ENCODE measurements at regions not wholly inside any gene's neighbourhood (a gene's known extent, or its start where the extent isn't known, plus 50 kb on each side); places are given as distances from the start of the nearest gene placed in this dataset.

DNA sequence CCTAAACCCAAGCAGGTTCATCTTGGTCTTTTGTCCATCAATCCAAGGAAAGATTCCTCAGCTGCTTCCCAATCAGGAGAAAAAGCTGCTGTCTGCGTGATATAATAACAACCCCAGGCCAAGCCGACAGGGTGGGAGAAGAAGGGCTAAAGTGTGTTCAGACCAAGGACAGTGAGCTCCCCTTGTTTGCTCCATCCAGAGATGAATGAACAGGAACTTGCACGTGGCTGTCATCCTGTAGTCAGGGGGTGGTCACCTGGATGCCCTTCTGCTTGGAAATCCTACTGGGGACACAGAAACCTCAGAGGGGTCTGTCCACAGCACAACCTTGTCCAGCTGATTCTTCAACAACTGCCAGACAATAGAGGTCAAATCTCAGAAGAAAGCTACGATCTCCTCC lies 414.5 kb downstream of the SOX9 start:
- Histone ChIP-seq H3K4me2 (no peak overlapping the region), H3K27me3 (ENCODE audit: insufficient read depth) (no peaks in the 10 kb centered on the region), H3K4me3 (no peak overlapping the region), H3K79me2 (replicated peaks; ENCODE audit: insufficient read depth) (no peaks in the 10 kb centered on the region), H2AFZ (no peak overlapping the region), H3K36me3 (ENCODE audit: insufficient read depth) (no peaks in the 10 kb centered on the region; the same call in 1 of the 2 replicates), H3K4me1 (ENCODE audit: insufficient read depth) (peaks cover 21% of the 10 kb centered on the region), H3K27ac (ENCODE audit: low read depth) (no peak overlapping the region), H3K9me2 (ENCODE audit: insufficient read depth) (no peaks in the 10 kb centered on the region), H4K20me1 (replicated peaks; ENCODE audit: insufficient read depth) (no peaks in the 10 kb centered on the region), H3F3A (replicated peaks; ENCODE audit: low read depth) (peaks cover 8% of the 10 kb centered on the region; the same call in 1 of the 2 replicates)
- DNase-seq (ENCODE audit: low spot score) (no peak), ATAC-seq (no peak)
- Mint-ChIP-seq H3K4me1 (peaks cover 16% of the 10 kb centered on the region), H3K36me3 (ENCODE audit: low read depth) (no peaks in the 10 kb centered on the region), H3K9me3 (peaks cover 10% of the 10 kb centered on the region; the same call in 2 of the 3 replicates), H3K4me3 (no peak overlapping the region), H3K27ac (no peak overlapping the region), H3K27me3 (ENCODE audit: insufficient read depth, low read depth, poor library complexity) (peaks cover 8% of the 10 kb centered on the region)
- TF ChIP-seq ZNF331 (CRISPR knock-in tag; IDR thresholded peaks at IDR 0.05; ENCODE audit: low read depth): no peak
- TF ChIP-seq, protein P1, sequence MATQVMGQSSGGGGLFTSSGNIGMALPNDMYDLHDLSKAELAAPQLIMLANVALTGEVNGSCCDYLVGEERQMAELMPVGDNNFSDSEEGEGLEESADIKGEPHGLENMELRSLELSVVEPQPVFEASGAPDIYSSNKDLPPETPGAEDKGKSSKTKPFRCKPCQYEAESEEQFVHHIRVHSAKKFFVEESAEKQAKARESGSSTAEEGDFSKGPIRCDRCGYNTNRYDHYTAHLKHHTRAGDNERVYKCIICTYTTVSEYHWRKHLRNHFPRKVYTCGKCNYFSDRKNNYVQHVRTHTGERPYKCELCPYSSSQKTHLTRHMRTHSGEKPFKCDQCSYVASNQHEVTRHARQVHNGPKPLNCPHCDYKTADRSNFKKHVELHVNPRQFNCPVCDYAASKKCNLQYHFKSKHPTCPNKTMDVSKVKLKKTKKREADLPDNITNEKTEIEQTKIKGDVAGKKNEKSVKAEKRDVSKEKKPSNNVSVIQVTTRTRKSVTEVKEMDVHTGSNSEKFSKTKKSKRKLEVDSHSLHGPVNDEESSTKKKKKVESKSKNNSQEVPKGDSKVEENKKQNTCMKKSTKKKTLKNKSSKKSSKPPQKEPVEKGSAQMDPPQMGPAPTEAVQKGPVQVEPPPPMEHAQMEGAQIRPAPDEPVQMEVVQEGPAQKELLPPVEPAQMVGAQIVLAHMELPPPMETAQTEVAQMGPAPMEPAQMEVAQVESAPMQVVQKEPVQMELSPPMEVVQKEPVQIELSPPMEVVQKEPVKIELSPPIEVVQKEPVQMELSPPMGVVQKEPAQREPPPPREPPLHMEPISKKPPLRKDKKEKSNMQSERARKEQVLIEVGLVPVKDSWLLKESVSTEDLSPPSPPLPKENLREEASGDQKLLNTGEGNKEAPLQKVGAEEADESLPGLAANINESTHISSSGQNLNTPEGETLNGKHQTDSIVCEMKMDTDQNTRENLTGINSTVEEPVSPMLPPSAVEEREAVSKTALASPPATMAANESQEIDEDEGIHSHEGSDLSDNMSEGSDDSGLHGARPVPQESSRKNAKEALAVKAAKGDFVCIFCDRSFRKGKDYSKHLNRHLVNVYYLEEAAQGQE (IDR thresholded peaks at IDR 0.05; ENCODE audit: unreplicated experiment): no peak
- TF ChIP-seq ZNF114 (CRISPR knock-in tag; IDR thresholded peaks at IDR 0.05): no peak
- TF ChIP-seq, protein P2, sequence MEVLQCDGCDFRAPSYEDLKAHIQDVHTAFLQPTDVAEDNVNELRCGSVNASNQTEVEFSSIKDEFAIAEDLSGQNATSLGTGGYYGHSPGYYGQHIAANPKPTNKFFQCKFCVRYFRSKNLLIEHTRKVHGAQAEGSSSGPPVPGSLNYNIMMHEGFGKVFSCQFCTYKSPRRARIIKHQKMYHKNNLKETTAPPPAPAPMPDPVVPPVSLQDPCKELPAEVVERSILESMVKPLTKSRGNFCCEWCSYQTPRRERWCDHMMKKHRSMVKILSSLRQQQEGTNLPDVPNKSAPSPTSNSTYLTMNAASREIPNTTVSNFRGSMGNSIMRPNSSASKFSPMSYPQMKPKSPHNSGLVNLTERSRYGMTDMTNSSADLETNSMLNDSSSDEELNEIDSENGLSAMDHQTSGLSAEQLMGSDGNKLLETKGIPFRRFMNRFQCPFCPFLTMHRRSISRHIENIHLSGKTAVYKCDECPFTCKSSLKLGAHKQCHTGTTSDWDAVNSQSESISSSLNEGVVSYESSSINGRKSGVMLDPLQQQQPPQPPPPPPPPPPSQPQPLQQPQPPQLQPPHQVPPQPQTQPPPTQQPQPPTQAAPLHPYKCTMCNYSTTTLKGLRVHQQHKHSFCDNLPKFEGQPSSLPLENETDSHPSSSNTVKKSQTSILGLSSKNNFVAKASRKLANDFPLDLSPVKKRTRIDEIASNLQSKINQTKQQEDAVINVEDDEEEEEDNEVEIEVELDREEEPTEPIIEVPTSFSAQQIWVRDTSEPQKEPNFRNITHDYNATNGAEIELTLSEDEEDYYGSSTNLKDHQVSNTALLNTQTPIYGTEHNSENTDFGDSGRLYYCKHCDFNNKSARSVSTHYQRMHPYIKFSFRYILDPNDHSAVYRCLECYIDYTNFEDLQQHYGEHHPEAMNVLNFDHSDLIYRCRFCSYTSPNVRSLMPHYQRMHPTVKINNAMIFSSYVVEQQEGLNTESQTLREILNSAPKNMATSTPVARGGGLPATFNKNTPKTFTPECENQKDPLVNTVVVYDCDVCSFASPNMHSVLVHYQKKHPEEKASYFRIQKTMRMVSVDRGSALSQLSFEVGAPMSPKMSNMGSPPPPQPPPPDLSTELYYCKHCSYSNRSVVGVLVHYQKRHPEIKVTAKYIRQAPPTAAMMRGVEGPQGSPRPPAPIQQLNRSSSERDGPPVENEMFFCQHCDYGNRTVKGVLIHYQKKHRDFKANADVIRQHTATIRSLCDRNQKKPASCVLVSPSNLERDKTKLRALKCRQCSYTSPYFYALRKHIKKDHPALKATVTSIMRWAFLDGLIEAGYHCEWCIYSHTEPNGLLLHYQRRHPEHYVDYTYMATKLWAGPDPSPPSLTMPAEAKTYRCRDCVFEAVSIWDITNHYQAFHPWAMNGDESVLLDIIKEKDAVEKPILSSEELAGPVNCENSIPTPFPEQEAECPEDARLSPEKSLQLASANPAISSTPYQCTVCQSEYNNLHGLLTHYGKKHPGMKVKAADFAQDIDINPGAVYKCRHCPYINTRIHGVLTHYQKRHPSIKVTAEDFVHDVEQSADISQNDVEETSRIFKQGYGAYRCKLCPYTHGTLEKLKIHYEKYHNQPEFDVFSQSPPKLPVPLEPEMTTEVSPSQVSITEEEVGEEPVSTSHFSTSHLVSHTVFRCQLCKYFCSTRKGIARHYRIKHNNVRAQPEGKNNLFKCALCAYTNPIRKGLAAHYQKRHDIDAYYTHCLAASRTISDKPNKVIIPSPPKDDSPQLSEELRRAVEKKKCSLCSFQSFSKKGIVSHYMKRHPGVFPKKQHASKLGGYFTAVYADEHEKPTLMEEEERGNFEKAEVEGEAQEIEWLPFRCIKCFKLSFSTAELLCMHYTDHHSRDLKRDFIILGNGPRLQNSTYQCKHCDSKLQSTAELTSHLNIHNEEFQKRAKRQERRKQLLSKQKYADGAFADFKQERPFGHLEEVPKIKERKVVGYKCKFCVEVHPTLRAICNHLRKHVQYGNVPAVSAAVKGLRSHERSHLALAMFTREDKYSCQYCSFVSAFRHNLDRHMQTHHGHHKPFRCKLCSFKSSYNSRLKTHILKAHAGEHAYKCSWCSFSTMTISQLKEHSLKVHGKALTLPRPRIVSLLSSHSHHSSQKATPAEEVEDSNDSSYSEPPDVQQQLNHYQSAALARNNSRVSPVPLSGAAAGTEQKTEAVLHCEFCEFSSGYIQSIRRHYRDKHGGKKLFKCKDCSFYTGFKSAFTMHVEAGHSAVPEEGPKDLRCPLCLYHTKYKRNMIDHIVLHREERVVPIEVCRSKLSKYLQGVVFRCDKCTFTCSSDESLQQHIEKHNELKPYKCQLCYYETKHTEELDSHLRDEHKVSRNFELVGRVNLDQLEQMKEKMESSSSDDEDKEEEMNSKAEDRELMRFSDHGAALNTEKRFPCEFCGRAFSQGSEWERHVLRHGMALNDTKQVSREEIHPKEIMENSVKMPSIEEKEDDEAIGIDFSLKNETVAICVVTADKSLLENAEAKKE (CRISPR knock-in tag; IDR thresholded peaks at IDR 0.05): no peak

Data from GM23338 (cell line).